Endodermal cell (in vitro differentiated cells): ENCODE measurements at regions not wholly inside any gene's neighbourhood (a gene's known extent, or its start where the extent isn't known, plus 50 kb on each side); places are given as distances from the start of the nearest gene placed in this dataset.

Experiments
- DNase-seq: peaks from one replicate; pipeline ENCODE4 v3.0.0-alpha.2; 2017
- H3K27ac ChIP-seq: 2 replicates; pipeline ENCODE4 v1.5.1; 2013; ENCODE audit warnings: mild to moderate bottlenecking, low read depth, low read length, moderate library complexity
- H3K27me3 ChIP-seq: 2 replicates; pipeline ENCODE4 v1.6.1; 2013; ENCODE audit warnings: mild to moderate bottlenecking, low read length, moderate library complexity; ENCODE audit not compliant: insufficient read depth, control insufficient read depth, poor library complexity, severe bottlenecking
- H3K36me3 ChIP-seq: 2 replicates; pipeline ENCODE4 v1.7.0; 2013; ENCODE audit warnings: mild to moderate bottlenecking, low read length, moderate library complexity; ENCODE audit not compliant: control insufficient read depth, insufficient read depth
- H3K4me1 ChIP-seq: one replicate; pipeline ENCODE4 v1.7.0; 2013; ENCODE audit warnings: low read length; ENCODE audit not compliant: control insufficient read depth, insufficient read depth
- H3K4me3 ChIP-seq: 2 replicates; pipeline ENCODE4 v1.5.1; 2013; ENCODE audit warnings: mild to moderate bottlenecking, low read length, moderate library complexity
- H3K9ac ChIP-seq: 2 replicates; pipeline ENCODE4 v1.6.1; 2013; ENCODE audit warnings: mild to moderate bottlenecking, low read length, moderate library complexity; ENCODE audit not compliant: poor library complexity, severe bottlenecking; ENCODE audit errors: extremely low read depth
- H3K9me3 ChIP-seq: 2 replicates; pipeline ENCODE4 v1.6.1; 2013; ENCODE audit warnings: mild to moderate bottlenecking, low read length, moderate library complexity; ENCODE audit not compliant: control insufficient read depth
- H3K27ac Mint-ChIP-seq: 2 replicates; pipeline ENCODE4 v1.8.0; 2020; ENCODE audit warnings: mixed read lengths
- H3K27me3 Mint-ChIP-seq: 2 replicates; pipeline ENCODE4 v1.8.0; 2021; ENCODE audit warnings: mild to moderate bottlenecking, mixed read lengths; ENCODE audit not compliant: insufficient read depth
- H3K36me3 Mint-ChIP-seq: 2 replicates; pipeline ENCODE4 v1.8.0; 2020; ENCODE audit warnings: low read depth, mixed read lengths
- H3K4me1 Mint-ChIP-seq: 2 replicates; pipeline ENCODE4 v1.8.0; 2020; ENCODE audit warnings: mixed read lengths
- H3K4me3 Mint-ChIP-seq: 2 replicates; pipeline ENCODE4 v1.8.0; 2020; ENCODE audit warnings: mild to moderate bottlenecking, moderate library complexity, mixed read lengths
- H3K9me3 Mint-ChIP-seq: 2 replicates; pipeline ENCODE4 v1.8.0; 2020; ENCODE audit warnings: mild to moderate bottlenecking, mixed read lengths
- WGBS, 2 experiments: methylation state at CpG; one replicate each; pipeline versions ENCODE4 v1.1.5 to v1.1.7; 2013; ENCODE audit warnings: missing lambda C conversion rate in 2 of 2, mixed read lengths in 1 of 2; ENCODE audit not compliant: insufficient coverage in 1 of 2, insufficient read length in 1 of 2; 5-methylcytosine and 5-hydroxymethylcytosine counted together
- TF ChIP-seq, protein P1 (sequence below): fragments of 200-600 bp; sonication (generic); conservative IDR thresholded peaks from 2 replicates; pipeline ENCODE4 v1.5.0; 2021; ENCODE audit warnings: antibody characterized with exemption, mild to moderate bottlenecking

DNA sequence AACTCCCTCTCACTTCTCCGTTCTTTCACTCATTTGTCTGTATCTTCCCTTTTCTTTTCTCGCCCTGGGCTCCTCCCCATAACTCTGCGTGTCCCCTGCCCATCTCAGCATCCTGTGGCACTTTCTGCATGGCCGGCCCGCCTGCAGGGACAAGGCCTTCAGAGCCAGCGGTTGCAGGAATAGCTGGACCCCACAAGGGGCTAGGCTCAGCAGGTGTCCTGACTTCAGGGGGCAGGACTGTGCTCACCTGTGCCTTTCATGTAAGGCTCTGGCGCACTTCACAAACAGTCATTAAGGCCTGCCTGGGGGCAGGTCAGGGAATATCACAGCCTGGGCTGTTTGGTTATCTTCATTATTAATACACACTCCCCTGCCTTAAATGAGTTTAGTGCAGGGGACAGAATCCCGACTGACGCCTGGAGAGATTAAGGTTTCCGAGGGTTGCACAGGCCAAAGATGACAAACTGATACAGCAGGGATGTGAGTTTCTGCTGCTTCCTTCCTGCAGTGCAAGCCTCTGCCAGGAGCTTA, 768.8 kb upstream of the TBX3 start:
- peak overlapping the region; percentile 59 for H3K4me3 Mint-ChIP-seq
- Histone ChIP-seq H3K4me1 (peaks cover 6% of the 10 kb centered on the region), H3K27ac (no peak overlapping the region), H3K27me3 (peaks cover 22% of the 10 kb centered on the region), H3K36me3 (no peaks in the 10 kb centered on the region), H3K4me3 (no peak overlapping the region), H3K9me3 (no peaks in the 10 kb centered on the region), H3K9ac (no peak overlapping the region)
- peak; percentile 78 for DNase-seq
- no peak overlapping the region for H3K27ac Mint-ChIP-seq
- peaks cover 30% of the 10 kb centered on the region for H3K27me3 Mint-ChIP-seq
- TF ChIP-seq, protein P1, sequence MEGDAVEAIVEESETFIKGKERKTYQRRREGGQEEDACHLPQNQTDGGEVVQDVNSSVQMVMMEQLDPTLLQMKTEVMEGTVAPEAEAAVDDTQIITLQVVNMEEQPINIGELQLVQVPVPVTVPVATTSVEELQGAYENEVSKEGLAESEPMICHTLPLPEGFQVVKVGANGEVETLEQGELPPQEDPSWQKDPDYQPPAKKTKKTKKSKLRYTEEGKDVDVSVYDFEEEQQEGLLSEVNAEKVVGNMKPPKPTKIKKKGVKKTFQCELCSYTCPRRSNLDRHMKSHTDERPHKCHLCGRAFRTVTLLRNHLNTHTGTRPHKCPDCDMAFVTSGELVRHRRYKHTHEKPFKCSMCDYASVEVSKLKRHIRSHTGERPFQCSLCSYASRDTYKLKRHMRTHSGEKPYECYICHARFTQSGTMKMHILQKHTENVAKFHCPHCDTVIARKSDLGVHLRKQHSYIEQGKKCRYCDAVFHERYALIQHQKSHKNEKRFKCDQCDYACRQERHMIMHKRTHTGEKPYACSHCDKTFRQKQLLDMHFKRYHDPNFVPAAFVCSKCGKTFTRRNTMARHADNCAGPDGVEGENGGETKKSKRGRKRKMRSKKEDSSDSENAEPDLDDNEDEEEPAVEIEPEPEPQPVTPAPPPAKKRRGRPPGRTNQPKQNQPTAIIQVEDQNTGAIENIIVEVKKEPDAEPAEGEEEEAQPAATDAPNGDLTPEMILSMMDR: peak; percentile 24
- 52 to 53% methylated on average over 7 to 10 of the region's 10 CpGs for WGBS, 2 experiments
- no peaks in the 10 kb centered on the region for H3K36me3 Mint-ChIP-seq
- peaks cover under 1% of the 10 kb centered on the region for H3K9me3 Mint-ChIP-seq
- peaks cover 57% of the 10 kb centered on the region for H3K4me1 Mint-ChIP-seq

DNA sequence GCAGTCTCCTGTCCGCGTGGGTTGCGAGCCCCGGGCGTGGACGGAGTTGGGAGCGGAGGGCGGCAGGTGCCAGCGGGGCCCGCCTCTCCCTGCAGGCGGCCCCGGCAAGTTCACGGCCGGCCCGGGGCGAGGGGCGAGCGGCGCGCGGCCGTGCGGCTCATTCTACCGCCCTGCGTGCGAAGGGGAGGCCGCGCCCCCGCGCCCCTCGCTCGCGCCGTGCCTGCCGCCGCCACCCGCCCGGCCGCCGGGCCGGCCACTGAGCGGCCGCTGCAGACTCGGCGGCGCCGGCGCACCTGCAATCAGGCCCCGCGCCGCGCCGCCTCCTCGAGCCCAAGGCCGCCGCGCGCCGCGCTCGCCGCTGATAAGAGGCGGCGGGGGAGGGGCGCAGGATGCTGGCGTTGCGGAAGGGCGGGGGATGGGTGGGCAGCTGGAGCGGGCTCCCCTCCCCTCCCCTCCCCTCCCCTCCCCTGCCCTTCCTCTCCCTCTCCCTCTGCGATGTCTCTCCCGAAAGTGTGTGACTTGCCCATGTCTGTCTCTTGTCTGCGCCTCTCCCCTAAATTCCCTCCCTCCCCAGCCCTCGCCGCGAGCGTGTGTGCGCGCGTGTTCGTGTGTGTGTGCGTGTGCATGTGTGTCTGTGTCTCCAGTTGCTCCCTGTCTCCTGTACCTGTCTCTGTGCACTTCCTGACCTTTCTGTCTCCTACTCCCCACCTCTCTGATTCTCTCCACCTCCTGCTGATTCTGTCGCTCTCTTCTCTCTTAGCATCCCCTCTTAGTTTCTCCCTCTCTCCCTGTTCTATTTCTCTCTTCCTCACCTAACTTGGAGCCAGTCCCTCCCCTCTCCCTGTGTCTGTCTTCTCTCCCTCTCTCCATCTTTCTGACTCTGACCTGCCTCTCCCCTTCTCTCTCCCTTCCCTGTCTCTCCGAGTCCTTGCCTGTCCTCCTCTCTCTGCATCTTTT, 768.1 kb upstream of the TBX3 start:
- H3K27ac ChIP-seq: no peak overlapping the region
- peak overlapping the region; percentile 5 for H3K27ac Mint-ChIP-seq
- peaks cover 30% of the 10 kb centered on the region for H3K27me3 Mint-ChIP-seq
- WGBS, 2 experiments: 2 to 12% methylated on average over 7 to 75 of the region's 83 CpGs
- H3K27me3 ChIP-seq: peaks cover 22% of the 10 kb centered on the region
- H3K9me3 ChIP-seq: no peaks in the 10 kb centered on the region
- H3K4me3 Mint-ChIP-seq: peak overlapping the region; percentile 59
- peaks cover 6% of the 10 kb centered on the region for H3K4me1 ChIP-seq
- no peaks in the 10 kb centered on the region for H3K36me3 Mint-ChIP-seq
- H3K9me3 Mint-ChIP-seq: no peaks in the 10 kb centered on the region
- H3K36me3 ChIP-seq: no peaks in the 10 kb centered on the region
- TF ChIP-seq, protein P1: no peak
- peaks cover 53% of the 10 kb centered on the region for H3K4me1 Mint-ChIP-seq
- peak; percentile 91 for DNase-seq
- H3K4me3 ChIP-seq: peak overlapping the region; percentile 77
- H3K9ac ChIP-seq: no peak overlapping the region

DNA sequence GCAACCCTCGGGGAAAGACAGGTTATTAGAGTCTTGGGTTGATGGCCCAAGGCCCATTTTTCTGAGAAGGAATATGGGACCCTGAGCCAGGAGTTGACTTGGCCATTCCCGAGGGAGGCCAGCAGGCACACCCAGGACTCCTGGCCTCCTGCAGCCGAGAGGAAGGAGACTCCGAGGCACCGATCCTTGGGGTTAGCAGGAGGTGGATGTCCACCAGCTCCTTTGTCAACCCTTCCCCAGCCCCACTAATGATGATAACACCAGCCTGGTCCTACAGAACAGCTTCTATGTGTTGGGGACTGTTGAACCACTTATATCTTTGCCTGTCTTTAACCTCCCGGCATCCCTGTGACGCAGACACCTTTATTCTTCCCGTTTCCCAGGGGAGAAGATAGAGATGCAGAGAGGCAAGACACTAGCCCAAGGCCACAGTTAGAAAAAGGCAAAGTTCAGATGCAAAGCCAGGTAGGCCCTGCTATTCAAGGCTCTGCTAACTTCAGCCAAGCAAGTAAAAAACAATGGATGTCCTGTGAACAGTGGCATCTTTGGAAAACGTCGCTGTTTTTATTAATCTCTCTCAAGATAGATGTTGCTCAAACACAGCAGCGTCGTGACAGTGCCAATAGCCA, 767.3 kb upstream of the TBX3 start:
- Histone ChIP-seq H3K4me3 (peak overlapping the region; percentile 77), H3K36me3 (no peaks in the 10 kb centered on the region), H3K9me3 (no peaks in the 10 kb centered on the region), H3K27ac (no peak overlapping the region), H3K9ac (no peak overlapping the region), H3K4me1 (peaks cover 6% of the 10 kb centered on the region), H3K27me3 (peaks cover 24% of the 10 kb centered on the region)
- Mint-ChIP-seq H3K27ac (no peak overlapping the region), H3K27me3 (peaks cover 30% of the 10 kb centered on the region), H3K9me3 (no peaks in the 10 kb centered on the region), H3K36me3 (no peaks in the 10 kb centered on the region), H3K4me1 (peaks cover 53% of the 10 kb centered on the region), H3K4me3 (peak overlapping the region; percentile 58)
- DNase-seq: peak; percentile 61
- 52 to 71% methylated on average over 1 to 12 of the region's 12 CpGs for WGBS, 2 experiments
- TF ChIP-seq, protein P1: no peak
